Heart right ventricle (tissue), 16 donors: ENCODE measurements at regions not wholly inside any gene's neighbourhood (a gene's known extent, or its start where the extent isn't known, plus 50 kb on each side); places are given as distances from the start of the nearest gene placed in this dataset.

Experiments
- ATAC-seq, 8 donors: fragments of 200-7000 bp; cut with Tn5 transposase; one replicate each; pipeline ENCODE4 v1.9.1; 2020; ENCODE audit warnings: mild to moderate bottlenecking in 8 of 8, moderate library complexity in 8 of 8, moderate number of reproducible peaks in 1 of 8
- DNase-seq, 2 donors: peaks; one replicate each; pipeline ENCODE4 v3.0.0-alpha.2; 2020
- H3K27ac ChIP-seq, 10 donors: fragments of 200-600 bp; sonication (generic) in 2 of 10; one replicate each; pipeline versions ENCODE4 v1.5.0 to v1.8.0; 2020 to 2022; ENCODE audit warnings: mild to moderate bottlenecking in 3 of 10
- H3K27me3 ChIP-seq, 7 donors: fragments of 200-600 bp; one replicate each; pipeline ENCODE4 v1.8.0; 2021 to 2022; ENCODE audit warnings: mild to moderate bottlenecking in 2 of 7
- H3K36me3 ChIP-seq, 9 donors: fragments of 200-600 bp; sonication (generic) in 1 of 9; one replicate each; pipeline versions ENCODE4 v1.5.0 to v1.8.0; 2020 to 2022; ENCODE audit warnings: mild to moderate bottlenecking in 2 of 9
- H3K4me1 ChIP-seq, 9 donors: fragments of 200-600 bp; sonication (generic) in 1 of 9; one replicate each; pipeline versions ENCODE4 v1.5.0 to v1.8.0; 2020 to 2022; ENCODE audit warnings: mild to moderate bottlenecking in 4 of 9
- H3K4me3 ChIP-seq, 10 donors: fragments of 200-600 bp; sonication (generic) in 2 of 10; one replicate each; pipeline versions ENCODE4 v1.5.0 to v1.8.0; 2020 to 2022; ENCODE audit warnings: mild to moderate bottlenecking in 7 of 10, moderate library complexity in 2 of 10
- H3K9me3 ChIP-seq, 11 donors: fragments of 200-600 bp in 10 of 11; sonication (generic) in 2 of 11; one replicate each; pipeline versions ENCODE4 v1.5.0 to v1.8.0; 2013 to 2022; ENCODE audit warnings: mild to moderate bottlenecking in 2 of 11, control low read depth in 1 of 11, moderate library complexity in 1 of 11
- WGBS, 2 donors: extraction: QIAGEN DNeasy Blood & Tissue Kit; methylation state at CpG; one replicate each; pipeline ENCODE4 v1.1.7; 2013; ENCODE audit warnings: inconsistent platforms in 1 of 2; 5-methylcytosine and 5-hydroxymethylcytosine counted together
- intact Hi-C, 10 donors: fragments of 100-400 bp; cut with DNase I; formaldehyde crosslinking; loops; one replicate each; pipeline versions ENCODE4 v1.11.1 to v1.14.2; 2022
- TF ChIP-seq, protein P1 (sequence below), 9 donors: fragments of 200-600 bp; sonication (generic) in 2 of 9; IDR thresholded peaks; one replicate each; pipeline versions ENCODE4 v1.5.0 to v1.8.0; 2021 to 2022; ENCODE audit warnings: antibody characterized with exemption in 9 of 9, mild to moderate bottlenecking in 5 of 9, moderate library complexity in 1 of 9
- donor health status: Arrhythmogenic right ventricular cardiomyopathy.
- donor health status: ischemic (EF 13 %, LVEDD 7.1; RV severe dilation, severe dysfunction).
- donor health status: healthy with polysubstance abuse.
- donor health status: DM: no; HTN: yes; CAD: no.
- donor health status: DM: no; HTN: no; CAD: no.
- donor health status: ischemic (EF 25% LVEDD 6.9; RV normal size, moderate dysfunction).
- donor health status: ischemic (EF 25% LVEDD 5.7; RV mildly dilated, moderate dysfunction).
- donor health status: healthy.
- donor health status: DM: yes; HTN: yes; CAD: no.
- donor health status: Ischemic cardiomyopathy.
- donor health status: ischemic (EF 35%, LVEDD 5.7; RV mildly dilated, moderate dysfunction).
- donor health status: nonischemic (EF 11% LVEDD 7.7; RV severe dilation, severe dysfunction).
- donor health status: DM: yes; HTN: yes; CAD: no.
- donor health status: PGD.
- donor health status: ischemic (EF 29% LVEDD 5.4; RV normal size, mild dysfunction).
- donor health status: nonischemic (EF 23%, LVEDD 6.1; RV moderate dilation, normal function).

- intact Hi-C loops = no loop called here
- Histone ChIP-seq H3K27me3 (peaks cover 0 to 41% (median 14%) of the 10 kb centered on the region in 7 donors), H3K4me3 (no peak overlapping the region), H3K4me1 (no peaks in the 10 kb centered on the region), H3K36me3 (no peaks in the 10 kb centered on the region), H3K27ac (no peak overlapping the region), H3K9me3 (no peaks in the 10 kb centered on the region)
- 40 to 44% methylated on average over 6 of the region's 6 CpGs for WGBS, 2 donors
- TF ChIP-seq, protein P1, sequence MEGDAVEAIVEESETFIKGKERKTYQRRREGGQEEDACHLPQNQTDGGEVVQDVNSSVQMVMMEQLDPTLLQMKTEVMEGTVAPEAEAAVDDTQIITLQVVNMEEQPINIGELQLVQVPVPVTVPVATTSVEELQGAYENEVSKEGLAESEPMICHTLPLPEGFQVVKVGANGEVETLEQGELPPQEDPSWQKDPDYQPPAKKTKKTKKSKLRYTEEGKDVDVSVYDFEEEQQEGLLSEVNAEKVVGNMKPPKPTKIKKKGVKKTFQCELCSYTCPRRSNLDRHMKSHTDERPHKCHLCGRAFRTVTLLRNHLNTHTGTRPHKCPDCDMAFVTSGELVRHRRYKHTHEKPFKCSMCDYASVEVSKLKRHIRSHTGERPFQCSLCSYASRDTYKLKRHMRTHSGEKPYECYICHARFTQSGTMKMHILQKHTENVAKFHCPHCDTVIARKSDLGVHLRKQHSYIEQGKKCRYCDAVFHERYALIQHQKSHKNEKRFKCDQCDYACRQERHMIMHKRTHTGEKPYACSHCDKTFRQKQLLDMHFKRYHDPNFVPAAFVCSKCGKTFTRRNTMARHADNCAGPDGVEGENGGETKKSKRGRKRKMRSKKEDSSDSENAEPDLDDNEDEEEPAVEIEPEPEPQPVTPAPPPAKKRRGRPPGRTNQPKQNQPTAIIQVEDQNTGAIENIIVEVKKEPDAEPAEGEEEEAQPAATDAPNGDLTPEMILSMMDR (IDR thresholded peaks at IDR 0.05) = no peak
- DNase-seq (no peak), ATAC-seq (no peak)
Measured at GRCh38 chr10:117740691-117741222, 198.2 kb downstream of the EMX2 start.

GRCh38 chr10:117741524-117741923 lies 199.0 kb downstream of the EMX2 start:
- Histone ChIP-seq H3K9me3 (no peaks in the 10 kb centered on the region), H3K27ac (no peak overlapping the region), H3K4me1 (no peaks in the 10 kb centered on the region), H3K36me3 (no peaks in the 10 kb centered on the region), H3K27me3 (peaks cover 0 to 35% (median 14%) of the 10 kb centered on the region in 7 donors), H3K4me3 (no peak overlapping the region)
- DNase-seq (no peak), ATAC-seq (no peak)
- WGBS, 2 donors = 75 to 80% methylated on average over 4 of the region's 4 CpGs
- intact Hi-C loops = no loop called here
- TF ChIP-seq, protein P1 (IDR thresholded peaks at IDR 0.05) = peak in 1 of 9 donors; percentile 11

GRCh38 chr10:117743509-117743908 lies 201.0 kb downstream of the EMX2 start:
- TF ChIP-seq, protein P1 (IDR thresholded peaks at IDR 0.05) = no peak
- intact Hi-C loops = no loop called here
- Histone ChIP-seq H3K9me3 (no peaks in the 10 kb centered on the region), H3K4me3 (no peak overlapping the region), H3K27ac (no peak overlapping the region), H3K36me3 (no peaks in the 10 kb centered on the region), H3K4me1 (no peaks in the 10 kb centered on the region), H3K27me3 (peaks cover 0 to 25% (median 14%) of the 10 kb centered on the region in 7 donors)
- DNase-seq (no peak), ATAC-seq (no peak)
- WGBS, 2 donors = 72 to 76% methylated on average over 7 of the region's 7 CpGs

DNA sequence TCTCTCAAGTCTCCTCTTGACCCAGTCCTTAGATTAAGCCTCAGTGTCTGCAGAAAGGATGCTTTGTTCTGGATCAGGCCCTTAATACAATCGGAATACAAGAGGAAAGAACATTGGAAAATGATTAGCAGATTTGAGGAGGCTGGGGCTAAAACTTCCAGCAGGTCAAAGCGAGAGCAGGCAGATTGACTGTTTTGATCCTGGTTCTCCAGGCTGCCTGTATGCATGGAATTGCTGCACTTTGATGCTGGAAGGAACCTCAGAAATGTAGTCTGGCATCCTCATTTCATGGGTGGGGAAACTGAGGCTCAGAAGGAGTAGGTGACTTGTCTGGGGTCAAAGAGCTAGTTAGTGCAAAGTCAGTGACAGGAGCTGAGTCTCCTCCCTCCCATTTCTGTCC lies 202.8 kb downstream of the EMX2 start:
- ATAC-seq (no peak), DNase-seq (no peak)
- Histone ChIP-seq H3K4me1 (no peaks in the 10 kb centered on the region), H3K27me3 (peaks cover 0 to 25% (median 14%) of the 10 kb centered on the region in 7 donors), H3K27ac (no peak overlapping the region), H3K36me3 (no peaks in the 10 kb centered on the region), H3K4me3 (no peak overlapping the region), H3K9me3 (no peaks in the 10 kb centered on the region)
- WGBS, 2 donors = 69 to 75% methylated on average over 2 of the region's 2 CpGs
- intact Hi-C loops = no loop called here
- TF ChIP-seq, protein P1 (IDR thresholded peaks at IDR 0.05) = no peak
